NCI-H345 treated with DMSO at 0.1 percent for 48 hours (cell line): ENCODE measurements at regions not wholly inside any gene's neighbourhood (a gene's known extent, or its start where the extent isn't known, plus 50 kb on each side); places are given as distances from the start of the nearest gene placed in this dataset.
"Not testable (repeated sequence)": the region's sequence is repeated elsewhere in the genome, so short reads cannot be mapped to it uniquely, and the experiment has no call there.

Experiments
- DNase-seq: peaks from one replicate; lab custom pipeline; 2025; ENCODE audit not compliant: unreplicated experiment; lab: John Stamatoyannopoulos, UW

DNA sequence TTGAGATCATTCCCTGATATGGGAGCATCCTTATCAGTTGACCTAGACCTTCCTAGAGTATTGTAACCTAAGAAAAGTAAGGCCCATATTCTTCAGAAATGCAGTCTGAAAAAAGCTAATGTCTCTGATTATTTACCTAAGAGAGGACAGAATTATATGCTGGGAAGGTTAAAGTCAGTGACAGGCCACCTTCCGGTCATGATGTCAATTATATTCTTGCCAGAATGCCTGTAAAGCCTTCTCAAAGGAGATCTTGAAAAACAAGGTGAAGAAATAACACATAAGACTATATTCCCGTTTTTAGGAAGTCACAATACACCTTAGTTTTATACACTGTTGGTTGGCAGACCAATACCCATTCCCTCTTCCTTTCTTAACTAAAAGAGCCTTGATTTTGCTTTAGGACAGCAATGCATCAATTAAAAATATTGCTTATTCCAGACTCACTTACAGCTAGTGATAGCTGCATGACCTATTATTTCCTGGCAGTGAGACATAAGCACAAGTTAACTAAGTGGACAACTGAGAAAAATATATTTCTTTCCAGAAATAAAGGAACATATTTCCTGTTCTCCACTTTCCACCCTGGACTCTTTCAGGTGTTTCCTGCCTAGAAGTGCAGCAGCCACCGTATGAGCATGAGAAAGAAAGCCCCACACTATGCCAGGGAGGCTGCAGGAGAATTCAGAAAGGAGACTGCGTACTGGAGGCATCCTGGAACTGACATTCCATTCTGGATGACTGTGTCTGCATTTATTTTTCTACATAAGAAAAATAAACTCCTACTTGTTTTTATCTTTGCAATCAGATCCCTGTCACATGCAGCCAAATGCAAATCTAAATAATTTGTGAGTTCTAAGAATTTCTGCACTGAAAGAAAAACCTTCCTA is 332.9 kb upstream of the PTBP2 start:
- DNase-seq, result no peak

GRCh38 chr1:96400089-96400488 is 321.5 kb upstream of the PTBP2 start:
- no peak for DNase-seq

DNA sequence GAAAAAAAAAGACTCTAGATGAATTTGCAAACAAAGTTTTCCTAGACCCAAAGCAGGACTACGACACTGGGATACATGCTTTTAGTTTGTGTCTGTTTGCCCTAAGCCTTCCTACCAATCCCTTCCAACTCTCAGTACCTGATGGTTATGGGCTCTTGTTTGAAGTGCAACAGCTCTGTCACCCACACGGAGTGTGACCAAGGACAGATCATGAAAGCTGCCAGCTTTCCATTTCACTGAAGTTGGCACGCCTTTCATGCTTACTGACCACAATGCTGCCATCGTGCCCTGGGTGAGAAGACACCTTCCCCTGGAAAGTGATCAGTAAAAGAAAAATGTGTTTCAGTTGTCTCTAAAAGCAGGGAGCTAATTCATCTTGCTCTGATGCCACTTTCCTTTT is 312.5 kb upstream of the PTBP2 start:
- DNase-seq, result no peak

DNA sequence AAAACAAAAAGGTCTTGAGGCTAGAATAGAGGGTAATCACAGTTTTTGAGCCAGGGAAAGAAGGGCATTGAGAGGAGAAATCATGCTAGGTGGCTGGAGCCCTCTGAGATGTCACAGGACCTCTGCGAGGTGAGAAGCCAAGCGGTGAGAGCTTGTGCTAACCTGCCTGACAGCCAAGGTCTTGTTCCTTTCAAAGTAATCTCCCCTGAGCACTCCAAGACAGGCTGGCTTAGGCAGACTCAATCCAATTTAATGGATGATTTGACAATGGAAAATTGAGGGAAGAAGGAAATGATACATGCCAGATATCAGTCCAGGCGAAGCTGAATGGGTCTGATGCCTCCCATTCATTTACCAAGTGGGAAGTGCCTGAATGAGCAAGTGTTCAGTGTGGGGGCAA is 311.9 kb upstream of the PTBP2 start:
- DNase-seq, result no peak

GRCh38 chr1:96411006-96411405 is 310.6 kb upstream of the PTBP2 start:
- no peak for DNase-seq

DNA sequence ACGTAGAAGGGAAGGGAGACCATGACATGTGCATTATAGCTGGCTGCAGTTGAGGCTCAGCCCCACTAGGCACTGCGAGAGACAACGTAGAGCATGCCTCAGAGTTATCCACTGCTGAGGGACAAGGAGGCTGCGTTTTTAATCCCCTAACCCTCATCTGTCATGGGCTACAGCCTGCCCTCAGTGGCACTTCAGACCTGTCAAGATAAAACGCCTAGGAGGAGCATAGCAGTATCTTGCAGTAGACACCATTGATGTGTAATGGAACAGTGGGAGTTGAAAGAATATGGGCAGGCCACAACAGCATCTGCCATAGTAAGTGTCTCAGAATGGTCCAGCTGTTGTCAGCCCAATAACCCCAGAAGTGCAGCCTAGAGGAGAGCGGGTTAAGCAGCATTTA is 307.0 kb upstream of the PTBP2 start:
- no peak for DNase-seq

DNA sequence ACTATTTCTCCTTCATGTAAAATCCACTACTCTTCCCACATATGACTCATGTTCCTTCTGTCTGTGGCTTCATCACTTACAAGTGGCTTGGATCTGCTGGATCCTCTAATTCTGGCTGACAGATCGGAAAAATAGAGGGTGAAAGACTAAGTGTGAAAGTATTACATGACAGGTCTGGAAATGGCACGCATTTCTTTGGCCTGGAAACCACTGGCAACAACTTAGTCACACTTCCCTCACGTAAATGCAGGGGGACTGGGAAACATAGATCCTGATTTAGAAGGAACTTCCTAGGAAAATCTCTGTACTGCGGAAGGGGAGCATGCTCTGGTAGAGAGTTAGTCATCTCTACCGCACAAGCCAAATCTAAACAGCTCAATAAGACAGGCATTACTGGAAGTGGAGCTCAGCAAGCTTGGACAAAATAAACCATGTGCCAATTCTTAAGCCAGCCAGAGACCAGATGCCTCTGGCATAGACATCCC is 305.4 kb upstream of the PTBP2 start:
- DNase-seq, result no peak

GRCh38 chr1:96416701-96417444 is 304.7 kb upstream of the PTBP2 start:
- no peak for DNase-seq

DNA sequence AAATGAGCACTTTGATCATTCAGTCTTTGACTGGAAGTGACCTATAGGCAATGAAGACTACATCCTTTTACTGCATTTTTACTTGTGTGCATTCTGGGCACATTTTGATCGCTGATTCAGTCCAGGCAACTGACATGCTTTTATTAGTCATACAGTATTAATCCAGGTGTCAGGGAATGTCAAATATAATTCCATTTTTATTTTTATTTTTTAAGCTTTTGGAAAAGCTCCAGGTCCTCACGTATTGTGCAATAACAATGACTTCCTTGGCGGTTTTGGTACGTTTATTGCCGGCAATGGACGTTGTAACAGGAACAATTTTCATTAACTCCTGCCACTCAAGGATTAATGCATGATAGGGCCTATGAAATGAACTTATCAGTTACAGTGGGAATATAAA is 302.6 kb upstream of the PTBP2 start:
- DNase-seq, result no peak

GRCh38 chr1:96424877-96425276 is 296.7 kb upstream of the PTBP2 start:
- DNase-seq, result no peak

DNA sequence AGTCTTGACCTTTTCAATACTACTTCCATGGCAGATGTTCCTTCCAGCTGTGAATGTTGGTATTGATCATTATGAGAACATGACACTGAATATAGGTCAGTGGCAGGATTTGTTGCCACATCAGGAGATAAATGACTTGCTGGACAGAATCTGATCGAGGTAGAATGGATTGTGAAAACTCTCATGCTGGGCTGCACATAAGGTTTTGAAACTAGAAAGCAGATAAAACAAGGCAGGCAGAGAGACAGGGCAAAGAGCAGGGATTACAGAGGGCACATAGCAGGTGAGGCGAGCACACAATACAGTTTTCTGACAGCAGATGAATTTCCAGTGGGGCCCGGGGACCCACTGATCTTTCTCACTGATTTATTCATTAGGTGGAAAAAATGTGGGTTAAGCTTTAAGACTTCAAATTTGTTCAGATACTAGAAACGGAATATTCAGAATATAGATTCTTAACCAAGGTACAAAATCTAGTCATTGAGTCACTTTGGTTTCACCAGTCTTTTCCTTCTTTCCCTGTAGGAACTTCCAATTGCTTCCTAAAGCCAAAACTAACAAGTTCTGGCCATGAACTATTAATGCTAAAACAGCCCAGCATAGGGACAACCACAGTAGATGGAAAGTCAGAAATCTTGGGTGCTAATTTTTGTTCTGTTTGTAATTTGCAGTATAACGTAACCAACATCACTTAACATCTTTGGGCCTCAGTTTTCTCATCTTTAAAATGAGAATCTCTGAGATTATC is 296.0 kb upstream of the PTBP2 start:
- no peak for DNase-seq

GRCh38 chr1:96427616-96428015 is 294.0 kb upstream of the PTBP2 start:
- no peak for DNase-seq

DNA sequence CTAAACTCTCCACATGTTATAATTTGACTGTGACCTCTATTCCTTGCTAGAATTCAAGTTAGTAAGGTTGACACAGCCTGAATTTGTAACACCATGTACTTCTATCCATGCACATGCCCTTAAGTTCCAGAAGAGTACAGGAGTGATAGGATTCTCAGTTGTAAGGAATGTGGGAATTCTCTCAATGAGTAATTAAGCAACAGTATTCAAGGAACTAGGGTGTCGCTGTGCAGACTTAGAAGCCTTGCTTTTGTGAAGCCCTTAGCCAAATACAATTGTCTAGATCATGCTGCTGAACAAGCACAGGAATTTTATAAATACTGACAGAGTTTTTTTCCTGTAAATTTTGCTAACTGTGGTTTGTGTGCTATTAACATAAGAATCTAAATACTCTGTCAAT is 276.3 kb upstream of the PTBP2 start:
- DNase-seq, result no peak

DNA sequence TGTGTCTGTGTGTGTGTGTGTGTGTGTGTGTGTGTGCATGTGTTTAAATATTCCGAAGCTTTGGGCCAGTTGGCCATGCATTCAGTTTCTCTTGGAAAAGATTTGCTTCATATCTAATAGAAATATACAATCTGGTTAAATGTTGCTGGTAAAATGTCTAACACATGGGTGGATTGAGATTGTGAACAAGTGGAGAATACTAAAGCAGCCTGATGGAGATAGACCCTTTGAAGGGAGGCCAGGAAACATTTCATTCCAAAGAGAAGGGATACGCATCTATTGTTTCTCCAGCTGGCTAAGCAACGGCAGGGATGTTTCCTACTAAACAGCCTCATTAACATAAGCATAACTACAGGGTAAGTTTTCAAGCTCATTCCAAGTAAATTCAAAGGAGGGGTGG is 257.5 kb upstream of the PTBP2 start:
- no peak for DNase-seq

GRCh38 chr1:96464522-96464921 is 257.1 kb upstream of the PTBP2 start:
- DNase-seq, result no peak

GRCh38 chr1:96464991-96465390 is 256.6 kb upstream of the PTBP2 start:
- DNase-seq, result no peak

DNA sequence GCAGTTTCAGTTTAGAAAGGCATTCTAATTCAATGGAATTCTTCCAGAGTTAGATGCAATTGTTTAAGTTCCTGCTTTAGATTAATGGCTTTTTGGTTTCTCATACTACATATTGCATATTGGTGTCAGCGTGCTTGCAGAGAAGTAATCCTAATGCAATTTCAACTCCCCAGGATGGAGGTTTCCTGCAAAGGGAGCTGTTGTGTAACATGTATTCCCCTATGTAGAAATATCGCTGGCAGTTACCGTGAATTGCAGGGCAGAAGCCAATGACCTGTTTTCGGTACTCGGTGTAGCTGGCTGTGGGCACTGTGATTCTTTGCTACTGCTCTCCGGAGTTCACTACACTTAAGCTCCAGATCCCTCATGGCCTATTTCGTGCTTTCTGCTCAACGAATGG is 256.1 kb upstream of the PTBP2 start:
- DNase-seq, result no peak

DNA sequence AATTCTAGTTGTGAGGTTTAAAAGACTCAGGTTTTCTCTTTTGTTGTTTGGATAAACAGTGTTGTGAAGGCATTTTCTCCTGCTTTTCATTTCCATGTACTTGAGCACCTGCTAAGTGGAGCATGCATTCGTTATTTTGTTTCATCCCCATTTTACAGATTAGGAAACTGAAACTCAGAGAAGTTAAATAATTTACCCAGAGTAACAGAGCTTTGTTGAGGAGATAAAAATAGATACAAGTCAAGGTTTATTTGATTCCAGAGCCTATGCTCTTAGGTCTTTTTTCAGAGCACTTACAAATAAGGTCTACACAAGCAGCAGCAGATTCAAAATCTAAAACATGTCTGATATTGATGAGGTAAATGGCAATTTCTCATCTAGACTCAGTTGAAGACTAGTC is 254.7 kb upstream of the PTBP2 start:
- no peak for DNase-seq

DNA sequence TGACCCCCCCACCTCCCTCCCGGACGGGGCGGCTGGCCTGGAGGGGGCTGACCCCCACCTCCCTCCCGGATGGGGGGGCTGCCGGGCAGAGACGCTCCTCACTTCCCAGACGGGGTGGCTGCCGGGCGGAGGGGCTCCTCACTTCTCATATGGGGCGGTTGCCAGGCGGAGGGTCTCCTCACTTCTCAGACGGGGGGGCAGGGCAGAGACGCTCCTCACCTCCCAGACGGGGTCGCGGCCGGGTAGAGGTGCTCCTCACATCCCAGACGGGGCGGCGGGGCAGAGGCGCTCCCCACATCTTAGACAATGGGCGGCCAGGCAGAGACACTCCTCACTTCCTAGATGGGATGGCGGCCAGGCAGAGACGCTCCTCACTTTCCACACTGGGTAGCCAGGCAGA is 251.9 kb upstream of the PTBP2 start:
- not testable (repeated sequence) for DNase-seq

GRCh38 chr1:96472471-96472870 is 249.1 kb upstream of the PTBP2 start:
- no peak for DNase-seq

DNA sequence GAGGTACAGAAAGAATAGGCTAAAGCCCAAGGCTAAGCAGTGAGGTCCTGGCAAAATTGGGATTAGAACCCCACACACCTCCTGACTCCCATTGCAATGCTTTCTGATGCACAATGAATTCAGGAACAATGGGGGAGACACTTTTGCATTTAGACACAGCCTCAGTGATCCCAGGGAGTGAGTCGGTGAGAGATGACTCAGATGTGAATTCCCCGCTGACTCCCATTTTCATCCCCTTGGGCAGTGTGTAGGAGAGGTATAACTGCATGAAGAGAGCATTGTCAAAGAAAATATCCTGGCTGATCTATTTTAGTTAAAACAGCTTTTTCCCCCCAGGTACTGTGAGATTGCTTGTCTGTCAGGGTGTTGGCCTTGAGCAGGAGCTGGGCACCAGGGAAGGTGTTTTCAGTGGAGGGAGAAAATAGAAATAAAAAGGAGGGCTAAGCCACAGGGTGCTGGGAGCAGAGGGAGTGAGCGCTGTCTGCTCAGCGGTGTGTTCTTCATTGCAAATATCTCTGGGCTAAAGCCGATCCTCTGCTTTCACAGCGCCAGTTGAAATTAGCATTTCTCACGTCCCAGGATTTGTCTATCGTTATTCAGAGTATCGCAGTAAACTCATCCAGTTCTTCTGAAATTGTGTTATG is 247.7 kb upstream of the PTBP2 start:
- DNase-seq, result no peak
